PC-9 (cell line): ENCODE measurements at regions not wholly inside any gene's neighbourhood (a gene's known extent, or its start where the extent isn't known, plus 50 kb on each side); places are given as distances from the start of the nearest gene placed in this dataset.

Experiments
- BruUV-seq: library from RNA; stranded (reverse); fragments of 400-500 nt; replicated peaks from 2 replicates; lab custom pipeline; 2021; lab: Mats Ljungman, UMichigan
- CTCF ChIA-PET: fragments of 300-600 bp; sonication (Branson Sonifier 250); formaldehyde crosslinking; loops from one replicate; lab custom pipeline; 2022; ENCODE audit warnings: antibody characterized with exemption; lab: Charles Lee
- POLR2A ChIA-PET: fragments of 300-600 bp; sonication (Branson Sonifier 250); formaldehyde crosslinking; loops from one replicate; lab custom pipeline; 2022; ENCODE audit warnings: antibody characterized with exemption; ENCODE audit not compliant: unreplicated experiment; lab: Charles Lee
- DNase-seq, 2 experiments: peaks; one replicate each; pipeline versions ENCODE4 v3.0.0 to v3.0.0-alpha.2; 2015 to 2022; ENCODE audit warnings: mixed read lengths in 1 of 2
- H2AFZ ChIP-seq: fragments of 200-600 bp; sonication (generic); 2 replicates; pipeline ENCODE4 v1.8.1; 2017; ENCODE audit warnings: antibody characterized with exemption
- H3F3A ChIP-seq: fragments of 200-600 bp; sonication (generic); 2 replicates; pipeline ENCODE4 v1.8.1; 2017; ENCODE audit warnings: antibody characterized with exemption, mild to moderate bottlenecking, low read depth; ENCODE audit not compliant: insufficient read depth
- H3K27ac ChIP-seq: fragments of 200-600 bp; sonication (generic); 2 replicates; pipeline ENCODE4 v1.6.1; 2016; ENCODE audit warnings: mixed run types
- H3K27me3 ChIP-seq: fragments of 200-600 bp; sonication (generic); 2 replicates; pipeline ENCODE4 v1.6.1; 2016; ENCODE audit warnings: low read depth, mixed run types; ENCODE audit not compliant: insufficient read depth
- H3K36me3 ChIP-seq: fragments of 200-600 bp; sonication (generic); 2 replicates; pipeline ENCODE4 v1.6.1; 2016; ENCODE audit warnings: low read depth, mixed run types
- H3K4me1 ChIP-seq: fragments of 200-600 bp; sonication (generic); replicated peaks from 2 replicates; pipeline ENCODE4 v1.6.1; 2016; ENCODE audit warnings: mixed run types; ENCODE audit not compliant: insufficient read depth
- H3K4me2 ChIP-seq: fragments of 200-600 bp; sonication (generic); 2 replicates; pipeline ENCODE4 v1.6.1; 2017; ENCODE audit warnings: mixed run types
- H3K4me3 ChIP-seq: fragments of 200-600 bp; sonication (generic); 2 replicates; pipeline ENCODE4 v1.6.1; 2016; ENCODE audit warnings: mixed run types
- H3K79me2 ChIP-seq: fragments of 200-600 bp; sonication (generic); 2 replicates; pipeline ENCODE4 v1.6.1; 2017; ENCODE audit warnings: low read depth, mixed run types
- H3K9me2 ChIP-seq: fragments of 200-600 bp; sonication (generic); 2 replicates; pipeline ENCODE4 v1.8.1; 2017; ENCODE audit warnings: mild to moderate bottlenecking; ENCODE audit not compliant: insufficient read depth
- H3K9me3 ChIP-seq: fragments of 200-600 bp; sonication (generic); 2 replicates; pipeline ENCODE4 v1.8.1; 2016; ENCODE audit warnings: low read depth; ENCODE audit not compliant: insufficient read depth
- H4K20me1 ChIP-seq: fragments of 200-600 bp; sonication (generic); 2 replicates; pipeline ENCODE4 v1.8.1; 2017; ENCODE audit not compliant: insufficient read depth
- CTCF ChIP-seq: fragments of 200-600 bp; sonication (generic); conservative IDR thresholded peaks from 2 replicates; pipeline ENCODE4 v1.6.1; 2017; ENCODE audit warnings: mixed run types, antibody characterized with exemption, mild to moderate bottlenecking, moderate library complexity
- EZH2 ChIP-seq: fragments of 200-600 bp; sonication (generic); IDR thresholded peaks from 2 replicates; pipeline ENCODE4 v1.8.0; 2017; ENCODE audit warnings: antibody characterized with exemption, low read depth
- intact Hi-C: fragments of 100-400 bp; cut with micrococcal nuclease; formaldehyde crosslinking; loops from one replicate; pipeline ENCODE4 v1.10.0; 2022; ENCODE audit not compliant: unreplicated experiment

GRCh38 chr1:218957971-218958370 lies 215.7 kb upstream of the LYPLAL1 start:
- no peaks in the 10 kb centered on the region for H3K79me2 ChIP-seq
- BruUV-seq: no TSS peak
- no peaks in the 10 kb centered on the region for H3K4me1 ChIP-seq
- H3K9me2 ChIP-seq: no peaks in the 10 kb centered on the region; the same call in 1 of the 2 replicates
- H3K4me2 ChIP-seq: no peak overlapping the region
- intact Hi-C loops: no loop called here
- H3K27me3 ChIP-seq: no peaks in the 10 kb centered on the region
- H3K9me3 ChIP-seq: no peaks in the 10 kb centered on the region
- TF ChIP-seq EZH2 (no peak), CTCF (no peak)
- DNase-seq: no peak
- H4K20me1 ChIP-seq: no peaks in the 10 kb centered on the region
- H3K4me3 ChIP-seq: no peak overlapping the region
- H3K27ac ChIP-seq: no peak overlapping the region
- no peaks in the 10 kb centered on the region for H3F3A ChIP-seq
- peak overlapping the region; percentile 45; the same call in 1 of the 2 replicates for H2AFZ ChIP-seq
- no peaks in the 10 kb centered on the region for H3K36me3 ChIP-seq
- CTCF ChIA-PET: no interaction called here
- POLR2A ChIA-PET: no interaction called here

- no peak for DNase-seq
- intact Hi-C loops: no loop called here
Observed at GRCh38 chr1:218959784-218960183, 213.9 kb upstream of the LYPLAL1 start.

GRCh38 chr1:218964471-218965185 lies 209.1 kb upstream of the LYPLAL1 start:
- BruUV-seq: no TSS peak
- H3K9me3 ChIP-seq: peaks cover 7% of the 10 kb centered on the region; the same call in 1 of the 2 replicates
- no peak overlapping the region for H3K4me2 ChIP-seq
- H3K27me3 ChIP-seq: no peaks in the 10 kb centered on the region
- CTCF ChIA-PET: no interaction called here
- H3K4me3 ChIP-seq: no peak overlapping the region
- no peak overlapping the region for H2AFZ ChIP-seq
- H3F3A ChIP-seq: no peaks in the 10 kb centered on the region
- no peak overlapping the region for H3K27ac ChIP-seq
- H3K4me1 ChIP-seq: no peaks in the 10 kb centered on the region
- TF ChIP-seq CTCF: no peak
- TF ChIP-seq EZH2: no peak
- H4K20me1 ChIP-seq: no peaks in the 10 kb centered on the region
- no peak for DNase-seq
- intact Hi-C loops: no loop called here
- POLR2A ChIA-PET: no interaction called here
- no peaks in the 10 kb centered on the region for H3K79me2 ChIP-seq
- no peaks in the 10 kb centered on the region for H3K36me3 ChIP-seq
- H3K9me2 ChIP-seq: no peaks in the 10 kb centered on the region; the same call in 1 of the 2 replicates

More at GRCh38 chr1:218959784-218960183, 213.9 kb upstream of the LYPLAL1 start:
- Histone ChIP-seq H3K9me3 (no peaks in the 10 kb centered on the region), H2AFZ (no peak overlapping the region), H3K4me2 (no peak overlapping the region), H3K27ac (no peak overlapping the region), H3F3A (no peaks in the 10 kb centered on the region), H3K4me1 (no peaks in the 10 kb centered on the region), H3K36me3 (no peaks in the 10 kb centered on the region), H3K4me3 (no peak overlapping the region), H3K9me2 (no peaks in the 10 kb centered on the region; the same call in 1 of the 2 replicates), H4K20me1 (no peaks in the 10 kb centered on the region), H3K27me3 (no peaks in the 10 kb centered on the region), H3K79me2 (no peaks in the 10 kb centered on the region)
- BruUV-seq: no TSS peak
- ChIA-PET POLR2A (interaction anchor here (0.6 kb wide), 1 partner anchor 230 kb away, joined by 4 read pairs; no protein-coding TSS in a partner anchor), CTCF (no interaction called here)
- TF ChIP-seq EZH2: no peak
- TF ChIP-seq CTCF: no peak
